ENCODE measurements at regions not wholly inside any gene's neighbourhood (a gene's known extent, or its start where the extent isn't known, plus 50 kb on each side); places are given as distances from the start of the nearest gene placed in this dataset.

GRCh38 chr13:73731564-73731963, 402.6 kb downstream of the KLF12 start:
- H2AFZ ChIP-seq (ENCODE audit: low read depth, low read length): no peak overlapping the region
- H4K20me1 ChIP-seq (ENCODE audit: insufficient read depth, low read length): no peaks in the 10 kb centered on the region
- Mint-ChIP-seq H3K9me3 (ENCODE audit: unreplicated experiment) (no peaks in the 10 kb centered on the region), H3K36me3 (ENCODE audit: low read depth, unreplicated experiment) (peaks cover 4% of the 10 kb centered on the region), H3K27me3 (ENCODE audit: low read depth, unreplicated experiment) (no peaks in the 10 kb centered on the region), H3K27ac (ENCODE audit: unreplicated experiment) (no peak overlapping the region), H3K4me3 (ENCODE audit: unreplicated experiment) (no peak overlapping the region), H3K4me1 (ENCODE audit: low read depth, unreplicated experiment) (no peaks in the 10 kb centered on the region)
- H3K4me3 ChIP-seq (ENCODE audit: insufficient read depth, low read depth, low read length): no peak overlapping the region
- no peak overlapping the region for H3K27ac ChIP-seq (ENCODE audit: low read depth, low read length)
- H3K9ac ChIP-seq (ENCODE audit: low read length): no peak overlapping the region
- no peaks in the 10 kb centered on the region for H3K27me3 ChIP-seq (ENCODE audit: insufficient read depth, low read length)
- no peaks in the 10 kb centered on the region for H3K36me3 ChIP-seq (ENCODE audit: insufficient read depth, low read length)
- H3K4me2 ChIP-seq (ENCODE audit: low read length): no peak overlapping the region
- no peaks in the 10 kb centered on the region for H3K9me3 ChIP-seq (ENCODE audit: insufficient read depth, low read depth, low read length)
- H3K79me2 ChIP-seq (ENCODE audit: insufficient read depth, low read length): no peaks in the 10 kb centered on the region
- FAIRE-seq: no peak
- no peak for DNase-seq (ENCODE audit: low read depth)
- no peak for TF ChIP-seq EZH2 (IDR thresholded peaks at IDR 0.05; ENCODE audit: insufficient read depth, low read length)
- TF ChIP-seq, protein P1, sequence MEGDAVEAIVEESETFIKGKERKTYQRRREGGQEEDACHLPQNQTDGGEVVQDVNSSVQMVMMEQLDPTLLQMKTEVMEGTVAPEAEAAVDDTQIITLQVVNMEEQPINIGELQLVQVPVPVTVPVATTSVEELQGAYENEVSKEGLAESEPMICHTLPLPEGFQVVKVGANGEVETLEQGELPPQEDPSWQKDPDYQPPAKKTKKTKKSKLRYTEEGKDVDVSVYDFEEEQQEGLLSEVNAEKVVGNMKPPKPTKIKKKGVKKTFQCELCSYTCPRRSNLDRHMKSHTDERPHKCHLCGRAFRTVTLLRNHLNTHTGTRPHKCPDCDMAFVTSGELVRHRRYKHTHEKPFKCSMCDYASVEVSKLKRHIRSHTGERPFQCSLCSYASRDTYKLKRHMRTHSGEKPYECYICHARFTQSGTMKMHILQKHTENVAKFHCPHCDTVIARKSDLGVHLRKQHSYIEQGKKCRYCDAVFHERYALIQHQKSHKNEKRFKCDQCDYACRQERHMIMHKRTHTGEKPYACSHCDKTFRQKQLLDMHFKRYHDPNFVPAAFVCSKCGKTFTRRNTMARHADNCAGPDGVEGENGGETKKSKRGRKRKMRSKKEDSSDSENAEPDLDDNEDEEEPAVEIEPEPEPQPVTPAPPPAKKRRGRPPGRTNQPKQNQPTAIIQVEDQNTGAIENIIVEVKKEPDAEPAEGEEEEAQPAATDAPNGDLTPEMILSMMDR (IDR thresholded peaks at IDR 0.05; ENCODE audit: insufficient read depth, low read depth, low read length): no peak
- no peaks in the 10 kb centered on the region for H3K4me1 ChIP-seq (ENCODE audit: insufficient read depth, low read length)

GRCh38 chr13:73730014-73730413, 404.2 kb downstream of the KLF12 start:
- Histone ChIP-seq H3K9ac (ENCODE audit: low read length) (no peak overlapping the region), H2AFZ (ENCODE audit: low read depth, low read length) (no peak overlapping the region), H3K4me3 (ENCODE audit: insufficient read depth, low read depth, low read length) (no peak overlapping the region), H3K4me1 (ENCODE audit: insufficient read depth, low read length) (no peaks in the 10 kb centered on the region), H3K27ac (ENCODE audit: low read depth, low read length) (no peak overlapping the region), H3K36me3 (ENCODE audit: insufficient read depth, low read length) (no peaks in the 10 kb centered on the region), H3K27me3 (ENCODE audit: insufficient read depth, low read length) (no peaks in the 10 kb centered on the region), H4K20me1 (ENCODE audit: insufficient read depth, low read length) (no peaks in the 10 kb centered on the region), H3K9me3 (ENCODE audit: insufficient read depth, low read depth, low read length) (no peaks in the 10 kb centered on the region), H3K4me2 (ENCODE audit: low read length) (no peak overlapping the region), H3K79me2 (ENCODE audit: insufficient read depth, low read length) (no peaks in the 10 kb centered on the region)
- no peak for TF ChIP-seq EZH2 (IDR thresholded peaks at IDR 0.05; ENCODE audit: insufficient read depth, low read length)
- TF ChIP-seq, protein P1 (IDR thresholded peaks at IDR 0.05; ENCODE audit: insufficient read depth, low read depth, low read length): no peak
- H3K36me3 Mint-ChIP-seq (ENCODE audit: low read depth, unreplicated experiment): peaks cover 4% of the 10 kb centered on the region
- H3K4me3 Mint-ChIP-seq (ENCODE audit: unreplicated experiment): no peak overlapping the region
- FAIRE-seq (no peak), DNase-seq (ENCODE audit: low read depth) (no peak)
- H3K4me1 Mint-ChIP-seq (ENCODE audit: low read depth, unreplicated experiment): no peaks in the 10 kb centered on the region
- no peaks in the 10 kb centered on the region for H3K27me3 Mint-ChIP-seq (ENCODE audit: low read depth, unreplicated experiment)
- no peaks in the 10 kb centered on the region for H3K9me3 Mint-ChIP-seq (ENCODE audit: unreplicated experiment)
- H3K27ac Mint-ChIP-seq (ENCODE audit: unreplicated experiment): no peak overlapping the region

- no peak overlapping the region for H3K4me3 ChIP-seq (ENCODE audit: insufficient read depth, low read depth, low read length)
- H3K9me3 ChIP-seq (ENCODE audit: insufficient read depth, low read depth, low read length): no peaks in the 10 kb centered on the region
- Mint-ChIP-seq H3K4me1 (ENCODE audit: low read depth, unreplicated experiment) (no peaks in the 10 kb centered on the region), H3K36me3 (ENCODE audit: low read depth, unreplicated experiment) (peaks cover 5% of the 10 kb centered on the region), H3K4me3 (ENCODE audit: unreplicated experiment) (no peak overlapping the region), H3K27ac (ENCODE audit: unreplicated experiment) (no peak overlapping the region), H3K9me3 (ENCODE audit: unreplicated experiment) (no peaks in the 10 kb centered on the region), H3K27me3 (ENCODE audit: low read depth, unreplicated experiment) (no peaks in the 10 kb centered on the region)
- DNase-seq (ENCODE audit: low read depth) (no peak), FAIRE-seq (no peak)
- TF ChIP-seq, protein P1 (IDR thresholded peaks at IDR 0.05; ENCODE audit: insufficient read depth, low read depth, low read length): no peak
- no peak for TF ChIP-seq EZH2 (IDR thresholded peaks at IDR 0.05; ENCODE audit: insufficient read depth, low read length)
- H3K36me3 ChIP-seq (ENCODE audit: insufficient read depth, low read length): no peaks in the 10 kb centered on the region
- H3K27me3 ChIP-seq (ENCODE audit: insufficient read depth, low read length): no peaks in the 10 kb centered on the region
- no peak overlapping the region for H3K9ac ChIP-seq (ENCODE audit: low read length)
- no peak overlapping the region for H3K27ac ChIP-seq (ENCODE audit: low read depth, low read length)
- no peaks in the 10 kb centered on the region for H4K20me1 ChIP-seq (ENCODE audit: insufficient read depth, low read length)
- H2AFZ ChIP-seq (ENCODE audit: low read depth, low read length): no peak overlapping the region
- no peak overlapping the region for H3K4me2 ChIP-seq (ENCODE audit: low read length)
- H3K4me1 ChIP-seq (ENCODE audit: insufficient read depth, low read length): no peaks in the 10 kb centered on the region
- H3K79me2 ChIP-seq (ENCODE audit: insufficient read depth, low read length): no peaks in the 10 kb centered on the region
Observed at GRCh38 chr13:73729046-73729445, 405.2 kb downstream of the KLF12 start.
